K562 (cell line): ENCODE measurements at regions not wholly inside any gene's neighbourhood (a gene's known extent, or its start where the extent isn't known, plus 50 kb on each side); places are given as distances from the start of the nearest gene placed in this dataset.

Experiments used
- ATAC-seq: fragments of 200-7000 bp; cut with Tn5 transposase; 3 replicates; pipeline ENCODE4 v1.9.1; 2020; ENCODE audit warnings: moderate library complexity
- BruUV-seq: library from RNA; stranded (reverse); fragments of 400-500 nt; replicated peaks from 2 replicates; lab custom pipeline; 2021; lab: Mats Ljungman, UMichigan
- CTCF ChIA-PET: fragments of 300-600 bp; formaldehyde crosslinking; extraction: SDS; loops from one replicate; lab custom pipeline; 2021; ENCODE audit warnings: low intra/inter-chr PET ratio; lab: Yijun Ruan, JAX
- POLR2A ChIA-PET: fragments of 300-600, 350-650 bp; sonication (Branson Sonifier 250); formaldehyde crosslinking; extraction: SDS; loops from one replicate; lab custom pipeline; 2021; ENCODE audit warnings: antibody characterized with exemption, inconsistent platforms; lab: Yijun Ruan, JAX
- DNase-seq, 4 experiments: peaks; one replicate each; pipeline versions ENCODE4 v3.0.0 to v3.0.0-alpha.2; 2011 to 2018; ENCODE audit warnings: low spot score in 3 of 4, mixed read lengths in 3 of 4; ENCODE audit errors: extremely low read depth in 1 of 4
- FAIRE-seq: peaks from 2 replicates; lab custom pipeline; 2011; peaks lifted over from hg19 to GRCh38; lab: Jason Lieb, UNC
- H2AFZ ChIP-seq: 2 replicates; pipeline ENCODE4 v1.6.0; 2011; ENCODE audit warnings: low read depth, low read length, control low read depth, inconsistent platforms
- H3K27ac ChIP-seq: fragments of 200-600 bp; 3 replicates; pipeline ENCODE4 v1.8.0; 2011; ENCODE audit warnings: low read depth, mild to moderate bottlenecking, control low read depth, inconsistent platforms, low read length, moderate library complexity, mixed read lengths; ENCODE audit errors: extremely low read depth
- H3K27me3 ChIP-seq, 2 experiments: fragments of 300-600 bp in 1 of 2; 2 replicates in 1 of 2; 3 replicates in 1 of 2; pipeline versions ENCODE4 v1.6.0 to v1.8.0; 2011; ENCODE audit warnings: inconsistent platforms in 2 of 2, low read length in 2 of 2, mild to moderate bottlenecking in 1 of 2, mixed read lengths in 1 of 2, moderate library complexity in 1 of 2; ENCODE audit not compliant: control insufficient read depth in 2 of 2, insufficient read depth in 2 of 2
- H3K36me3 ChIP-seq: fragments of 300-600 bp; 3 replicates; pipeline ENCODE4 v1.8.0; 2011; ENCODE audit warnings: mild to moderate bottlenecking, low read length, inconsistent platforms; ENCODE audit not compliant: control insufficient read depth, insufficient read depth
- H3K4me1 ChIP-seq, 2 experiments: fragments of 200-600 bp in 1 of 2; replicated peaks in 1 of 2; 2 replicates in 1 of 2; 3 replicates in 1 of 2; pipeline versions ENCODE4 v1.5.1 to v1.8.0; 2011; ENCODE audit warnings: inconsistent platforms in 2 of 2, low read length in 2 of 2, mild to moderate bottlenecking in 1 of 2, mixed read lengths in 1 of 2, moderate library complexity in 1 of 2; ENCODE audit not compliant: control insufficient read depth in 2 of 2, insufficient read depth in 2 of 2
- H3K4me2 ChIP-seq: 2 replicates; pipeline ENCODE4 v1.6.1; 2011; ENCODE audit warnings: low read length, control low read depth, inconsistent platforms, mixed read lengths; ENCODE audit not compliant: insufficient read depth
- H3K4me3 ChIP-seq: fragments of 200-600 bp; sonication (generic), shearing (Covaris generic); 2 replicates; pipeline ENCODE4 v1.5.1; 2016; ENCODE audit warnings: control low read depth, inconsistent platforms
- H3K79me2 ChIP-seq: fragments of 200-600 bp; 3 replicates; pipeline ENCODE4 v1.8.0; 2011; ENCODE audit warnings: low read length, inconsistent platforms; ENCODE audit not compliant: control insufficient read depth, insufficient read depth
- H3K9ac ChIP-seq, 2 experiments: 2 replicates each; pipeline versions ENCODE4 v1.6.0 to v1.6.1; 2011; ENCODE audit warnings: low read depth in 2 of 2, low read length in 2 of 2, control low read depth in 1 of 2, inconsistent platforms in 1 of 2, mild to moderate bottlenecking in 1 of 2, mixed read lengths in 1 of 2; ENCODE audit not compliant: insufficient read depth in 1 of 2
- H3K9me1 ChIP-seq: one replicate; pipeline ENCODE4 v1.6.0; 2011; ENCODE audit warnings: inconsistent platforms, mild to moderate bottlenecking, low read length, moderate library complexity; ENCODE audit not compliant: control insufficient read depth, insufficient read depth
- H3K9me3 ChIP-seq: replicated peaks from 2 replicates; pipeline ENCODE4 v1.5.1; 2011; ENCODE audit warnings: low read depth, low read length, inconsistent platforms; ENCODE audit not compliant: control insufficient read depth, insufficient read depth
- H4K20me1 ChIP-seq: replicated peaks from 2 replicates; pipeline ENCODE4 v1.6.1; 2011; ENCODE audit warnings: low read length, inconsistent platforms, mixed read lengths; ENCODE audit not compliant: control insufficient read depth, insufficient read depth
- ARHGAP35 ChIP-seq: fragments of 450-650 bp; IDR thresholded peaks from 2 replicates; pipeline ENCODE4 v1.6.1; 2018; ENCODE audit not compliant: partially characterized antibody
- GATAD2B ChIP-seq: fragments of 450-650 bp; IDR thresholded peaks from 2 replicates; pipeline ENCODE4 v1.6.1; 2017; ENCODE audit warnings: mild to moderate bottlenecking, borderline replicate concordance
- KAT2B ChIP-seq: IDR thresholded peaks from one replicate; pipeline ENCODE4 v1.6.1; 2012; ENCODE audit warnings: low read depth, mild to moderate bottlenecking, control low read depth, inconsistent platforms, low read length, moderate library complexity
- L3MBTL2 ChIP-seq: fragments of 450-650 bp; IDR thresholded peaks from 2 replicates; pipeline ENCODE4 v1.6.1; 2016; ENCODE audit warnings: mild to moderate bottlenecking, moderate library complexity
- POLR2AphosphoS2 ChIP-seq: IDR thresholded peaks from 2 replicates; pipeline ENCODE4 v1.6.1; 2012; ENCODE audit warnings: low read length, improper control_type of control experiment
- TSC22D4 ChIP-seq: fragments of 450-650 bp; IDR thresholded peaks from 2 replicates; pipeline ENCODE4 v1.6.1; 2016; ENCODE audit warnings: missing genetic modification characterization, missing biosample characterization, control low read depth
- WGBS: fragments of 100-300 bp; shearing (Covaris generic); methylation state at CpG from one replicate; pipeline ENCODE4 v1.1.6; 2016; ENCODE audit warnings: low coverage, mixed read lengths; ENCODE audit not compliant: insufficient coverage; ENCODE audit errors: missing lambda C conversion rate; 5-methylcytosine and 5-hydroxymethylcytosine counted together
- in situ Hi-C: fragments of 300-500 bp; cut with MboI; formaldehyde crosslinking; loops from 4 replicates; pipeline ENCODE4 v1.15.0; 2018; ENCODE audit warnings: inconsistent platforms, mixed read lengths
- intact Hi-C: fragments of 100-400 bp; cut with micrococcal nuclease; formaldehyde crosslinking; loops from 2 replicates; pipeline ENCODE4 v1.14.2; 2022
- TF ChIP-seq, protein P1 (sequence below): fragments of 250-450 bp; sonication (Bioruptor Pico); IDR thresholded peaks from 2 replicates; pipeline ENCODE4 v1.8.0; 2021; ENCODE audit warnings: borderline replicate concordance, mild to moderate bottlenecking, moderate library complexity; ENCODE audit not compliant: poor library complexity, severe bottlenecking
- TF ChIP-seq, protein P2 (sequence below): fragments of 250-450 bp; sonication (Bioruptor Pico); IDR thresholded peaks from 2 replicates; pipeline ENCODE4 v1.5.0; 2022; ENCODE audit warnings: mild to moderate bottlenecking

- TF ChIP-seq POLR2AphosphoS2 = no peak
- no peak for TF ChIP-seq TSC22D4
- no peak for TF ChIP-seq ARHGAP35
Observed at GRCh38 chr13:66139701-66140100, 1090.4 kb downstream of the PCDH9 start (continued).

GRCh38 chr13:66139250-66139649 lies 1090.9 kb downstream of the PCDH9 start:
- no peak overlapping the region for H3K4me3 ChIP-seq
- DNase-seq (no peak), ATAC-seq (no peak), FAIRE-seq (no peak)
- no peak for TF ChIP-seq KAT2B
- TF ChIP-seq, protein P1, sequence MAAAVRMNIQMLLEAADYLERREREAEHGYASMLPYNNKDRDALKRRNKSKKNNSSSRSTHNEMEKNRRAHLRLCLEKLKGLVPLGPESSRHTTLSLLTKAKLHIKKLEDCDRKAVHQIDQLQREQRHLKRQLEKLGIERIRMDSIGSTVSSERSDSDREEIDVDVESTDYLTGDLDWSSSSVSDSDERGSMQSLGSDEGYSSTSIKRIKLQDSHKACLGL = no peak
- TF ChIP-seq GATAD2B = no peak
- no peak for TF ChIP-seq L3MBTL2
- TF ChIP-seq, protein P2, sequence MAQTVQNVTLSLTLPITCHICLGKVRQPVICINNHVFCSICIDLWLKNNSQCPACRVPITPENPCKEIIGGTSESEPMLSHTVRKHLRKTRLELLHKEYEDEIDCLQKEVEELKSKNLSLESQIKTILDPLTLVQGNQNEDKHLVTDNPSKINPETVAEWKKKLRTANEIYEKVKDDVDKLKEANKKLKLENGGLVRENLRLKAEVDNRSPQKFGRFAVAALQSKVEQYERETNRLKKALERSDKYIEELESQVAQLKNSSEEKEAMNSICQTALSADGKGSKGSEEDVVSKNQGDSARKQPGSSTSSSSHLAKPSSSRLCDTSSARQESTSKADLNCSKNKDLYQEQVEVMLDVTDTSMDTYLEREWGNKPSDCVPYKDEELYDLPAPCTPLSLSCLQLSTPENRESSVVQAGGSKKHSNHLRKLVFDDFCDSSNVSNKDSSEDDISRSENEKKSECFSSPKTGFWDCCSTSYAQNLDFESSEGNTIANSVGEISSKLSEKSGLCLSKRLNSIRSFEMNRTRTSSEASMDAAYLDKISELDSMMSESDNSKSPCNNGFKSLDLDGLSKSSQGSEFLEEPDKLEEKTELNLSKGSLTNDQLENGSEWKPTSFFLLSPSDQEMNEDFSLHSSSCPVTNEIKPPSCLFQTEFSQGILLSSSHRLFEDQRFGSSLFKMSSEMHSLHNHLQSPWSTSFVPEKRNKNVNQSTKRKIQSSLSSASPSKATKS (CRISPR knock-in tag) = no peak
- H3K9me1 ChIP-seq = no peaks in the 10 kb centered on the region
- intact Hi-C loops = no loop called here
- H3K27ac ChIP-seq = no peak overlapping the region
- H2AFZ ChIP-seq = no peak overlapping the region
- H3K27me3 ChIP-seq = no peaks in the 10 kb centered on the region
- H3K79me2 ChIP-seq = no peaks in the 10 kb centered on the region
- no peak overlapping the region for H3K9ac ChIP-seq
- no peak overlapping the region for H3K4me2 ChIP-seq
- no peaks in the 10 kb centered on the region for H3K9me3 ChIP-seq
- in situ Hi-C loops = no loop called here
- ChIA-PET CTCF (no interaction called here), POLR2A (no interaction called here)
- H3K4me1 ChIP-seq = no peaks in the 10 kb centered on the region
- no TSS peak for BruUV-seq
- 6% methylated on average over 3 of the region's 3 CpGs for WGBS
- H4K20me1 ChIP-seq = no peaks in the 10 kb centered on the region
- H3K36me3 ChIP-seq = no peaks in the 10 kb centered on the region
